ENCODE measurements at regions not wholly inside any gene's neighbourhood (a gene's known extent, or its start where the extent isn't known, plus 50 kb on each side); places are given as distances from the start of the nearest gene placed in this dataset.
"Not testable (repeated sequence)": the region's sequence is repeated elsewhere in the genome, so short reads cannot be mapped to it uniquely, and the experiment has no call there.

DNA sequence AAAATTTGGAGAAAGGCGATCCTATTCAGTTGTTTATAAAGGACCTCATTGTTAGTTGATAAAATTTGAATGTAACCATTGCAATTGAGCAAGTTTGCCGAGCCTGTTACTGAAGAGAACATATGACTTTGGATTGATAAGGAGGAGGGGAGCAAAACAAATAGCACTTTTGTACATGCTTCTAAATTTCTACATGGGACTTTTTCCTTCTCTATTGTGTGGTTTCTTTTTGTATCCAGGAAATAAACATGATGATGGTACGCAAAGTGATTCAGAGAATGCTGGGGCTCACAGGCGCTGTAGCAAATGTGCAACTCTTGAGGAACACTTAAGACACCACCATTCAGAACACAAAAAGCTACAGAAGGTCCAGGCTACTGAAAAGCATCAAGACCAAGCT is 140.2 kb upstream of the PRSS12 start:
- TF ChIP-seq, protein P1, sequence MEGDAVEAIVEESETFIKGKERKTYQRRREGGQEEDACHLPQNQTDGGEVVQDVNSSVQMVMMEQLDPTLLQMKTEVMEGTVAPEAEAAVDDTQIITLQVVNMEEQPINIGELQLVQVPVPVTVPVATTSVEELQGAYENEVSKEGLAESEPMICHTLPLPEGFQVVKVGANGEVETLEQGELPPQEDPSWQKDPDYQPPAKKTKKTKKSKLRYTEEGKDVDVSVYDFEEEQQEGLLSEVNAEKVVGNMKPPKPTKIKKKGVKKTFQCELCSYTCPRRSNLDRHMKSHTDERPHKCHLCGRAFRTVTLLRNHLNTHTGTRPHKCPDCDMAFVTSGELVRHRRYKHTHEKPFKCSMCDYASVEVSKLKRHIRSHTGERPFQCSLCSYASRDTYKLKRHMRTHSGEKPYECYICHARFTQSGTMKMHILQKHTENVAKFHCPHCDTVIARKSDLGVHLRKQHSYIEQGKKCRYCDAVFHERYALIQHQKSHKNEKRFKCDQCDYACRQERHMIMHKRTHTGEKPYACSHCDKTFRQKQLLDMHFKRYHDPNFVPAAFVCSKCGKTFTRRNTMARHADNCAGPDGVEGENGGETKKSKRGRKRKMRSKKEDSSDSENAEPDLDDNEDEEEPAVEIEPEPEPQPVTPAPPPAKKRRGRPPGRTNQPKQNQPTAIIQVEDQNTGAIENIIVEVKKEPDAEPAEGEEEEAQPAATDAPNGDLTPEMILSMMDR (IDR thresholded peaks at IDR 0.05), result not testable (repeated sequence)
- TF ChIP-seq POLR2A (IDR thresholded peaks at IDR 0.05), result not testable (repeated sequence)
